G401 (cell line): ENCODE measurements at regions not wholly inside any gene's neighbourhood (a gene's known extent, or its start where the extent isn't known, plus 50 kb on each side); places are given as distances from the start of the nearest gene placed in this dataset.
"Not testable (repeated sequence)": the region's sequence is repeated elsewhere in the genome, so short reads cannot be mapped to it uniquely, and the experiment has no call there.

Experiments
- DNase-seq: peaks from one replicate; pipeline ENCODE4 v3.0.0-alpha.2; 2015; ENCODE audit warnings: low spot score
- in situ Hi-C: cut with HindIII; loops from 2 replicates; pipeline ENCODE4 v1.10.0; 2016; ENCODE audit warnings: low sequenced_read_pairs, mixed read lengths

GRCh38 chr14:84288781-84289180 lies 1241.2 kb upstream of the FLRT2 start:
- DNase-seq: no peak
- in situ Hi-C loops: no loop called here

- DNase-seq: no peak
- in situ Hi-C loops: no loop called here
Observed at GRCh38 chr14:84298663-84299195, 1231.2 kb upstream of the FLRT2 start.

GRCh38 chr14:84303140-84303539 lies 1226.8 kb upstream of the FLRT2 start:
- in situ Hi-C loops: no loop called here
- DNase-seq: no peak

GRCh38 chr14:84312551-84312950 lies 1217.4 kb upstream of the FLRT2 start:
- no peak for DNase-seq
- in situ Hi-C loops: no loop called here

- in situ Hi-C loops: no loop called here
Observed at GRCh38 chr14:84323450-84323849, 1206.5 kb upstream of the FLRT2 start.

GRCh38 chr14:84323978-84324377 lies 1206.0 kb upstream of the FLRT2 start:
- in situ Hi-C loops: no loop called here
- DNase-seq: no peak

More at GRCh38 chr14:84323450-84323849, 1206.5 kb upstream of the FLRT2 start:
- DNase-seq: no peak

- no peak for DNase-seq
- in situ Hi-C loops: no loop called here
Observed at GRCh38 chr14:84336433-84336832, 1193.5 kb upstream of the FLRT2 start.

DNA sequence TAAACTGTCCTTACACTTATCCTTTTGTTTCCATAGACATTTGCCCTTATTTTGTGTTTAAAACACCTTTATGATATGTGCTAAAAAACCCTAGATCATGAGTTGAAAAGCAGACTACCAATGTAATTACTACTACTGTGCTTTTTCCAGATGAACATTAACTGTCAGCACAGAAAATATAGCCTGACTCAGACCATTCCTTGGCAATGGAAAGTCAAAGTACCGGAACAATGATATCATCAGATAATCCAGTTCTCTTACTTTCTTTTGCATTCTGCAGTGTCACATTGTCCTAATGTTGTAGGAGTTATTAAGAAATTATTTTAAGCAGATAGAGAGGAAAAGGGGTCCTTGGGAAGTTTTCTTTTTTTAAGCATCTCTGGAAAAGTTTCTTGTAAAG lies 1189.0 kb upstream of the FLRT2 start:
- in situ Hi-C loops: no loop called here
- DNase-seq: no peak

GRCh38 chr14:84341867-84342266 lies 1188.1 kb upstream of the FLRT2 start:
- in situ Hi-C loops, DNase-seq: not testable (repeated sequence)

GRCh38 chr14:84343656-84344055 lies 1186.3 kb upstream of the FLRT2 start:
- DNase-seq: no peak
- in situ Hi-C loops: no loop called here

DNA sequence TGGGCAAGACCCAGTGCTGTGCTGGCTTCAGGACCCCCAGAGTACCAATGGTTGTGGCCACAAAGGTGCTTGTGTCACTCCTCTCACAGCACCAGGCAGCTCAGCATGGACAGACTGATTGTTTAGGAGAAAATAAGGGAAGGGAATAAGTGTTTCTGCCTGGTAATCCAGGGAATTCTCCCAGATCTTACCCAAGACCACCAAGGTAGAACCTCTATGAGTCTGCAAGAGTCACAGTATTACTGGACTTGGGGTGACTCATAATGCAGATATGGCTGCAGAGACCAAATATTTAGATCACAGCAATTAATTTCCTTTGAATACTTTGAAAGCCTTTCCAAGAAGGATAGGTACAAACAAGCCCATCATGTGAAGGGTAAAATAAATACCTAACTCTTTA lies 1178.3 kb upstream of the FLRT2 start:
- DNase-seq: no peak
- in situ Hi-C loops: no loop called here

DNA sequence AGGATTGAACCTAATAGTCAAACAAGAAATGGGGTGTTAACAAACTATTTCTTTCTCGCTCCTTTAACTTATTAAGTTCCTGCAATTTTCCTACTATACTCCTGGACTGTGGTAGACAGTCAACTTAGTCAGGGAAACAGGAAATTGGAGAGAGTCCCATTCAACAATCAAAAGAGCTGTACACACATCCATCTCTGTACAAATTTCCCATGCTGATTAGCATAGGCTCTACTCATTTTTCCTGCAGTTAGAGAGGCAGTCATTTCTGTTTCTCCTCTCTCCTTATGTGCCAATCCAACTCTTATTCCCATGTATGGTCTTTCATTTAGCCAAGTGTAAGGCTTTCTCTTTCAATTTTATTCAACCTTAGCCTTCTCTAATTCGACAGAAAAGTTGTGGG lies 1168.5 kb upstream of the FLRT2 start:
- in situ Hi-C loops: no loop called here
- DNase-seq: no peak

GRCh38 chr14:84375235-84375634 lies 1154.7 kb upstream of the FLRT2 start:
- in situ Hi-C loops: no loop called here

GRCh38 chr14:84390010-84390409 lies 1139.9 kb upstream of the FLRT2 start:
- DNase-seq: no peak
- in situ Hi-C loops: no loop called here

More at GRCh38 chr14:84375235-84375634, 1154.7 kb upstream of the FLRT2 start:
- DNase-seq: no peak

DNA sequence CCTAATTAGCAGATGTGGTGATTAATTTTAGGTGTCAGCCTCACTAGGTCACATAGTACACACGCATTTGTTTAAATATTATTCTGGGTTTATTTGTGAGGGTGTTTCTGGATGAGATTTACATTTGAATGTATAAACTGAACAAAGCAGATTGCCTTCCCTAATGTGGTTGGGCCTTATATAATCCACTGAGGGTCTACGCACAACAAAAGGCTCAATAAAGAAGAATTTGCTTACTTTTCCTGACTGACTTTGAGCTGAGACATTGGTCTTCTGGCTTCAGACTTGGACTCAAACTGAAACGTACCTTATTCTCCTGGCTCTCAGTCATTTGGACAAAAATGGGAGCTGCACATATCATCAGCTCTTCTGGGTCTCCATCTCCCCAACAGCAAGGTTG lies 1132.3 kb upstream of the FLRT2 start:
- no peak for DNase-seq
- in situ Hi-C loops: no loop called here

- in situ Hi-C loops: no loop called here
- DNase-seq: no peak
Observed at GRCh38 chr14:84399296-84399910, 1130.5 kb upstream of the FLRT2 start.

- DNase-seq: no peak
- in situ Hi-C loops: no loop called here
Observed at GRCh38 chr14:84401631-84402030, 1128.3 kb upstream of the FLRT2 start.

DNA sequence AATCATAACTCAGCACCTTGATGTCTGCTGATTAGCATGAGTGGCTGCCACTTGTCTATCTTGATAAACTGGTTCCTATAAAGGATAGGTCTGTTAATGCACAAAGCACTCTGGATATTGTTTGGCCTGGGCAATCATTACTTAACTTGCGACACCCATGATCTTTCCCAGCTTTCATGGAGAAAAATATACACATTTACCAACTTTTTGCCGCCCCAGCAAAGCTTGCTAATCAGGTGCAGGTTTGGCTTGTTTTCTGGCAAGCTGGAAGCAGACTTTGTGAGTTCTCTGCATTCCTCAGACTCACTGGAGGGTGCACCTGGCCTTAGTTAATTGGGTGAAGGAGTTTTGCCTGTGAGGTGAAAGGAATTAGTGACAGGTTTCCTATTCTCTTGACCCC lies 1126.4 kb upstream of the FLRT2 start:
- no peak for DNase-seq
- in situ Hi-C loops: no loop called here

GRCh38 chr14:84404246-84404645 lies 1125.7 kb upstream of the FLRT2 start:
- in situ Hi-C loops: no loop called here
- DNase-seq: no peak

DNA sequence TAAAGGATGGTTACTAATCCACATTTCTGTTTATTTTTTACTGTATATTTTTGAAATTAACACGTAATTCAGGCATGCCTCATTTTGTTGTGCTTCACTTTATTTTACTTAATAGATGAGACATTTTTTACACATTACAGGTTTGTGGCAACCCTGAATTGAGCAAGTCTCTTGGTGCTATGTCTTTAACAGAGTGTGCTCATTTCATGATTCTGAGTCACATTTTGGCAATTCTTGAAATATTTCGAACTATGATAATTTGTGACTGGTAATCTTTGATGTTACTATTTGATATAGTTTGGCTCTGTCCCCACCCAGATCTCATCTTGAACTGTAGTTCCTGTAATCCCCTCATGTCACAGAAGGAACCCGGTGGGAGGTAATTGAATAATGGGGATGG lies 1120.5 kb upstream of the FLRT2 start:
- no peak for DNase-seq
- in situ Hi-C loops: no loop called here

DNA sequence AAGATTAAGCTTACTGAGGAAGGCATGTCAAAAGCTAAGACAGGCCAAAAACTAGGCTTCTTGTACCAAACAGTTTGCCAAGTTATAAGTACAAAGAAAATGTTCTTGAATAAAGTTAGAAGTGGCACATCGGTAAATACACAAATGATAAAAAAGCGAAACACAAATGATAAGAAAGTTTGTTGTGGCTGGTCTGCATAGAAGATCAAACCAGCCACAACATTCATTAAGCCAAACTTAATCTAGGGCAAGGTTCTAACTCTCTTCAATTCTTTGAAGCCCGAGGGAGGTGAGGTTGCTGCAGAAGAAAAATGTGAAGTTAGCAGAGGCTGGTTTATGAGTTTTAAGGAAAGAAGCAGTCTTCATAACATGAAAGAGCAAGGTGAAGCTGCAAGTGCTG lies 1119.6 kb upstream of the FLRT2 start:
- in situ Hi-C loops: no loop called here

More for the DNA sequence above, 1119.6 kb upstream of the FLRT2 start:
- no peak for DNase-seq
